PC-9 (cell line): ENCODE measurements at regions not wholly inside any gene's neighbourhood (a gene's known extent, or its start where the extent isn't known, plus 50 kb on each side); places are given as distances from the start of the nearest gene placed in this dataset.

ENCODE experiments used
- BruUV-seq: library from RNA; stranded (reverse); fragments of 400-500 nt; replicated peaks from 2 replicates; lab custom pipeline; 2021; lab: Mats Ljungman, UMichigan
- CTCF ChIA-PET: fragments of 300-600 bp; sonication (Branson Sonifier 250); formaldehyde crosslinking; loops from one replicate; lab custom pipeline; 2022; ENCODE audit warnings: antibody characterized with exemption; lab: Charles Lee
- POLR2A ChIA-PET: fragments of 300-600 bp; sonication (Branson Sonifier 250); formaldehyde crosslinking; loops from one replicate; lab custom pipeline; 2022; ENCODE audit warnings: antibody characterized with exemption; ENCODE audit not compliant: unreplicated experiment; lab: Charles Lee
- DNase-seq, 2 experiments: peaks; one replicate each; pipeline versions ENCODE4 v3.0.0 to v3.0.0-alpha.2; 2015 to 2022; ENCODE audit warnings: mixed read lengths in 1 of 2
- H2AFZ ChIP-seq: fragments of 200-600 bp; sonication (generic); 2 replicates; pipeline ENCODE4 v1.8.1; 2017; ENCODE audit warnings: antibody characterized with exemption
- H3F3A ChIP-seq: fragments of 200-600 bp; sonication (generic); 2 replicates; pipeline ENCODE4 v1.8.1; 2017; ENCODE audit warnings: antibody characterized with exemption, mild to moderate bottlenecking, low read depth; ENCODE audit not compliant: insufficient read depth
- H3K27ac ChIP-seq: fragments of 200-600 bp; sonication (generic); 2 replicates; pipeline ENCODE4 v1.6.1; 2016; ENCODE audit warnings: mixed run types
- H3K27me3 ChIP-seq: fragments of 200-600 bp; sonication (generic); 2 replicates; pipeline ENCODE4 v1.6.1; 2016; ENCODE audit warnings: low read depth, mixed run types; ENCODE audit not compliant: insufficient read depth
- H3K36me3 ChIP-seq: fragments of 200-600 bp; sonication (generic); 2 replicates; pipeline ENCODE4 v1.6.1; 2016; ENCODE audit warnings: low read depth, mixed run types
- H3K4me1 ChIP-seq: fragments of 200-600 bp; sonication (generic); replicated peaks from 2 replicates; pipeline ENCODE4 v1.6.1; 2016; ENCODE audit warnings: mixed run types; ENCODE audit not compliant: insufficient read depth
- H3K4me2 ChIP-seq: fragments of 200-600 bp; sonication (generic); 2 replicates; pipeline ENCODE4 v1.6.1; 2017; ENCODE audit warnings: mixed run types
- H3K4me3 ChIP-seq: fragments of 200-600 bp; sonication (generic); 2 replicates; pipeline ENCODE4 v1.6.1; 2016; ENCODE audit warnings: mixed run types
- H3K79me2 ChIP-seq: fragments of 200-600 bp; sonication (generic); 2 replicates; pipeline ENCODE4 v1.6.1; 2017; ENCODE audit warnings: low read depth, mixed run types
- H3K9me2 ChIP-seq: fragments of 200-600 bp; sonication (generic); 2 replicates; pipeline ENCODE4 v1.8.1; 2017; ENCODE audit warnings: mild to moderate bottlenecking; ENCODE audit not compliant: insufficient read depth
- H3K9me3 ChIP-seq: fragments of 200-600 bp; sonication (generic); 2 replicates; pipeline ENCODE4 v1.8.1; 2016; ENCODE audit warnings: low read depth; ENCODE audit not compliant: insufficient read depth
- H4K20me1 ChIP-seq: fragments of 200-600 bp; sonication (generic); 2 replicates; pipeline ENCODE4 v1.8.1; 2017; ENCODE audit not compliant: insufficient read depth
- EZH2 ChIP-seq: fragments of 200-600 bp; sonication (generic); IDR thresholded peaks from 2 replicates; pipeline ENCODE4 v1.8.0; 2017; ENCODE audit warnings: antibody characterized with exemption, low read depth
- intact Hi-C: fragments of 100-400 bp; cut with micrococcal nuclease; formaldehyde crosslinking; loops from one replicate; pipeline ENCODE4 v1.10.0; 2022; ENCODE audit not compliant: unreplicated experiment
- TF ChIP-seq, protein P1 (sequence below): fragments of 200-600 bp; sonication (generic); conservative IDR thresholded peaks from 2 replicates; pipeline ENCODE4 v1.6.1; 2017; ENCODE audit warnings: mixed run types, antibody characterized with exemption, mild to moderate bottlenecking, moderate library complexity

DNA sequence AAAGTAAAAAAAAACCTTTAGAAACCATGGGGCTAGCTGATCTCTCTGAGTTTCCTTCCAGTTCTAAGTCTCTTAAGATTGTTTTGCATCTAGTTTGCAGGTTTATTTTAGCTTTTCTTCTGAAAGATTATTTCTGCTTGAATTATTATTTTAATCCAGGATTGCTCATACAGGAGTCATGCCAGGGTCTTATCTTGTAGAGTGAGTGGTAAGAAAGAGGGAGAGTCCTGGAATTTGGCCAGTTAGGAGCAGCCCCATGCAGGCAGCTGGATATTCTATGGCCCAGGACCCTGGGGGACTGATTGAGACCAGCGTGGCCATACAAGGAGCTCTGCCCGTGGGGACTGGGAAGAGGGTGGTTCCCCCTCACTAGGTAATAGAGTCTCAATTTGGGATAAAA is 178.9 kb upstream of the HEY2 start:
- no peaks in the 10 kb centered on the region for H3K36me3 ChIP-seq
- no peaks in the 10 kb centered on the region for H3K9me3 ChIP-seq
- no peaks in the 10 kb centered on the region for H3K4me1 ChIP-seq
- H3K27me3 ChIP-seq: no peaks in the 10 kb centered on the region
- no TSS peak for BruUV-seq
- H3K4me2 ChIP-seq: no peak overlapping the region
- no peak overlapping the region for H2AFZ ChIP-seq
- H4K20me1 ChIP-seq: no peaks in the 10 kb centered on the region
- no peak overlapping the region for H3K4me3 ChIP-seq
- no peak for DNase-seq
- TF ChIP-seq EZH2: no peak
- TF ChIP-seq, protein P1, sequence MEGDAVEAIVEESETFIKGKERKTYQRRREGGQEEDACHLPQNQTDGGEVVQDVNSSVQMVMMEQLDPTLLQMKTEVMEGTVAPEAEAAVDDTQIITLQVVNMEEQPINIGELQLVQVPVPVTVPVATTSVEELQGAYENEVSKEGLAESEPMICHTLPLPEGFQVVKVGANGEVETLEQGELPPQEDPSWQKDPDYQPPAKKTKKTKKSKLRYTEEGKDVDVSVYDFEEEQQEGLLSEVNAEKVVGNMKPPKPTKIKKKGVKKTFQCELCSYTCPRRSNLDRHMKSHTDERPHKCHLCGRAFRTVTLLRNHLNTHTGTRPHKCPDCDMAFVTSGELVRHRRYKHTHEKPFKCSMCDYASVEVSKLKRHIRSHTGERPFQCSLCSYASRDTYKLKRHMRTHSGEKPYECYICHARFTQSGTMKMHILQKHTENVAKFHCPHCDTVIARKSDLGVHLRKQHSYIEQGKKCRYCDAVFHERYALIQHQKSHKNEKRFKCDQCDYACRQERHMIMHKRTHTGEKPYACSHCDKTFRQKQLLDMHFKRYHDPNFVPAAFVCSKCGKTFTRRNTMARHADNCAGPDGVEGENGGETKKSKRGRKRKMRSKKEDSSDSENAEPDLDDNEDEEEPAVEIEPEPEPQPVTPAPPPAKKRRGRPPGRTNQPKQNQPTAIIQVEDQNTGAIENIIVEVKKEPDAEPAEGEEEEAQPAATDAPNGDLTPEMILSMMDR: no peak
- H3K79me2 ChIP-seq: no peaks in the 10 kb centered on the region
- intact Hi-C loops: no loop called here
- ChIA-PET CTCF (no interaction called here), POLR2A (no interaction called here)
- no peak overlapping the region for H3K27ac ChIP-seq
- no peaks in the 10 kb centered on the region; the same call in none of the 2 replicates for H3K9me2 ChIP-seq
- H3F3A ChIP-seq: no peaks in the 10 kb centered on the region

DNA sequence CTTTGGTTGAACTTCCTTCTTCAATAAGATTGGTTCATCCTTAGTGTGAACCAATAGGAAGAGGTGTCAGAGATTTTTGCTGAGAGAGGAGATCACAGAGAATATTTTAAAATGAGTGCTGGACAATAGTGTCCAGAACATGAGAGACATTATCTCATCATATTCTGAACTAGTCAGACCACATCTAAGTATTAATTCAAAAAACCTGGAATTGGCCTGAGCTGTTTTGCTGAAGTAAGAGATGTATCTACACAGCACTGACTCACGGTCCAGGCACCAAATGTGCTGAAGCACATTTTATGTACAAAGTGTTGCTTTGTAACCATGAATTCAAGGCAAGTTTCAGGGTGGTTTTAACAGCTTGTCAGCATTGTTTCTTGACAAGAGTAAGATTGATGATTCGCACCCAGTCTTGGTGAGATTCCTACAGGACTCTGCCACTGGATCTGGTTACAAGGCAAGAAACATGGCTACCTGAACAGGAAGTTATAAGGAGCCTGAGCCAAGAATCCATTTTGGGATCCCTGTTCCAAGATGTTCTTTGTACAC is 178.2 kb upstream of the HEY2 start:
- BruUV-seq: no TSS peak
- Histone ChIP-seq H3K27ac (no peak overlapping the region), H2AFZ (peak overlapping the region; percentile 13; the same call in 1 of the 2 replicates), H3K36me3 (no peaks in the 10 kb centered on the region), H3K9me3 (no peaks in the 10 kb centered on the region), H3K27me3 (no peaks in the 10 kb centered on the region), H3F3A (no peaks in the 10 kb centered on the region), H3K4me1 (no peaks in the 10 kb centered on the region), H3K9me2 (no peaks in the 10 kb centered on the region; the same call in none of the 2 replicates), H4K20me1 (no peaks in the 10 kb centered on the region), H3K4me3 (no peak overlapping the region), H3K4me2 (no peak overlapping the region), H3K79me2 (no peaks in the 10 kb centered on the region)
- ChIA-PET POLR2A (no interaction called here), CTCF (no interaction called here)
- DNase-seq: no peak
- TF ChIP-seq EZH2: no peak
- TF ChIP-seq, protein P1: no peak
- intact Hi-C loops: no loop called here

DNA sequence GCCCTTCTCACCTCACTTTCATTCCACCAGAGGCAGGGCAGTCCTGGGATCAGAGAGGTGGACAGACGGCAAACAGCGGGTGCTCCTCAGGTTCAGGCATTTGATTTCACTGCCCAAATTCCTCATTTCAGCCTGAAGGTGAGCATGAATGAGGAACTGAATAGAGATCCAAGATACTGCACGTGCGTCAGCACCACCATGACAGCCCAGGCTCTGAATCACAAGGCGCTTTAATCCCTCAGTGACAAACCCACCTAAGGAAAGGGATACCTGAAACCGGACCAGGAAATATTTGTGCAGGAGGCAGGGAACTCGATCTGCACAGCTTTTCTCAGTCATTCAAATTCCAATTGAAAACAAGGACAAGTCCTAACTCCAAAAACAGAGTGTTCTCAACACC is 174.8 kb upstream of the HEY2 start:
- H4K20me1 ChIP-seq: no peaks in the 10 kb centered on the region
- no peaks in the 10 kb centered on the region for H3K36me3 ChIP-seq
- POLR2A ChIA-PET: no interaction called here
- peak in 1 of 2 experiments; percentile 31 for DNase-seq
- intact Hi-C loops: no loop called here
- TF ChIP-seq EZH2: no peak
- TF ChIP-seq, protein P1: no peak
- H3K27ac ChIP-seq: no peak overlapping the region
- no peak overlapping the region for H2AFZ ChIP-seq
- H3K4me1 ChIP-seq: no peaks in the 10 kb centered on the region
- H3K4me3 ChIP-seq: no peak overlapping the region
- no peak overlapping the region for H3K4me2 ChIP-seq
- BruUV-seq: no TSS peak
- no peaks in the 10 kb centered on the region for H3K79me2 ChIP-seq
- no peaks in the 10 kb centered on the region for H3K9me3 ChIP-seq
- H3K9me2 ChIP-seq: no peaks in the 10 kb centered on the region
- H3F3A ChIP-seq: no peaks in the 10 kb centered on the region
- no peaks in the 10 kb centered on the region for H3K27me3 ChIP-seq
- CTCF ChIA-PET: no interaction called here
